ENCODE measurements at regions not wholly inside any gene's neighbourhood (a gene's known extent, or its start where the extent isn't known, plus 50 kb on each side); places are given as distances from the start of the nearest gene placed in this dataset.

DNA sequence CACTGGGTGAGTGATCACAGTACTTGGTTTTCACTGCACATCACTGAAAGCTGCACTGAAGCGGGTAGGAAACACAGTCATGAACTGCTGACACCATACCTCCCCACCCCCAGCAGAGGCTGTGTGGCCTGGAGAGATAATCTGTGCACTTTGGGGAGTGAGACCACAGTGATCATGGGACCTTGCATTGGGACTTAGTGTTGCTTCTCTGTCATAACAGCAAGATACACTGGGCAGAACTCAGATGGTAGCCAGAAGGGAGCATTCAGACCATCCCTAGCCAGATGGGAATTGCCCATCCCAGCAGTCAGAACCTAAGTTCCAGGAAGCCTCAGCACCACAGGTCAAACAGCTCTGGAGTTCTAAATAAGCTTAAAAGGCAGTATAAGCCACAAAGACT lies 346.4 kb upstream of the TMEM229A start:
- H3K4me3 ChIP-seq (ENCODE audit: low read depth, low read length): no peak overlapping the region
- no peak for DNase-seq (ENCODE audit: low read depth)
- TF ChIP-seq, protein P1, sequence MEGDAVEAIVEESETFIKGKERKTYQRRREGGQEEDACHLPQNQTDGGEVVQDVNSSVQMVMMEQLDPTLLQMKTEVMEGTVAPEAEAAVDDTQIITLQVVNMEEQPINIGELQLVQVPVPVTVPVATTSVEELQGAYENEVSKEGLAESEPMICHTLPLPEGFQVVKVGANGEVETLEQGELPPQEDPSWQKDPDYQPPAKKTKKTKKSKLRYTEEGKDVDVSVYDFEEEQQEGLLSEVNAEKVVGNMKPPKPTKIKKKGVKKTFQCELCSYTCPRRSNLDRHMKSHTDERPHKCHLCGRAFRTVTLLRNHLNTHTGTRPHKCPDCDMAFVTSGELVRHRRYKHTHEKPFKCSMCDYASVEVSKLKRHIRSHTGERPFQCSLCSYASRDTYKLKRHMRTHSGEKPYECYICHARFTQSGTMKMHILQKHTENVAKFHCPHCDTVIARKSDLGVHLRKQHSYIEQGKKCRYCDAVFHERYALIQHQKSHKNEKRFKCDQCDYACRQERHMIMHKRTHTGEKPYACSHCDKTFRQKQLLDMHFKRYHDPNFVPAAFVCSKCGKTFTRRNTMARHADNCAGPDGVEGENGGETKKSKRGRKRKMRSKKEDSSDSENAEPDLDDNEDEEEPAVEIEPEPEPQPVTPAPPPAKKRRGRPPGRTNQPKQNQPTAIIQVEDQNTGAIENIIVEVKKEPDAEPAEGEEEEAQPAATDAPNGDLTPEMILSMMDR (conservative IDR thresholded peaks at IDR 0.05; ENCODE audit: low read depth, low read length): no peak

DNA sequence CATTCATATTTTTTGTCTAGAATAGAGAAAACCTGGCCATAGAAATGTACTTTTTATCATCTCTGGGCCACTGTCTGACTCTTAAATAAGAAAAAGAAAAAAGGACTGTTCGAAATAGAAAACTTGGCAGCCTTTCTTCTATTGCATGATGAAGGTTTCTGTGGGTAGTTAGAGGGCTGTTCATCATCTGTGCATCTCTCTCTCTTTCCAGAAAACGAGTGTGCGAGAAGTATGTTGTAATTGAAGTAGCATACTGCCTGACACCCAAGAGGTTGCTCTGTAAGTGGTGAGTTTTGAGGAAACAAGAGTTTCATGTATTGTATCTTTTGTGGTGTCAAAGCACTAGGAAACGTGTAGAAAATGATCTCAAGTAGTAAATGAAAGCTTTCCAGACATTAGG lies 343.2 kb upstream of the TMEM229A start:
- no peak for DNase-seq (ENCODE audit: low read depth)
- H3K4me3 ChIP-seq (ENCODE audit: low read depth, low read length): no peak overlapping the region
- TF ChIP-seq, protein P1 (conservative IDR thresholded peaks at IDR 0.05; ENCODE audit: low read depth, low read length): no peak

DNA sequence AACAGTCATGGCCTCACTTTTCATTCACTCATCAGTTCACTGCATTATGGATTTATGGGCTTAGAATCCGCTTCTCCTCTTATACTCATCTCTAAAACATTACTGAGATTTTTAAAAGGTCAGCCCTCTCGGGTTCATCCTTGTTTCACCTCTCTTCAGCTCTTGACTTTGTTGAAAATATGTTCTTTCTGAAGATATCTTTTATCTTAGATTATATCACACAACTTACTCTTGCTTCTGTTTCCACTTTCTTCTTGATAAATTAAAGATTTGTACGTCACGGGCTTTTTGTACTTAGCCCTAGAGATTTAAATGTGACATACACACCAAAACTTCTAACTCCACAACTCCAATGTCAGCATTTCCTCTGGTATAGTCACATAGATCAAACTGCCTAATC lies 342.5 kb upstream of the TMEM229A start:
- no peak overlapping the region for H3K4me3 ChIP-seq (ENCODE audit: low read depth, low read length)
- DNase-seq (ENCODE audit: low read depth): no peak
- TF ChIP-seq, protein P1 (conservative IDR thresholded peaks at IDR 0.05; ENCODE audit: low read depth, low read length): no peak

DNA sequence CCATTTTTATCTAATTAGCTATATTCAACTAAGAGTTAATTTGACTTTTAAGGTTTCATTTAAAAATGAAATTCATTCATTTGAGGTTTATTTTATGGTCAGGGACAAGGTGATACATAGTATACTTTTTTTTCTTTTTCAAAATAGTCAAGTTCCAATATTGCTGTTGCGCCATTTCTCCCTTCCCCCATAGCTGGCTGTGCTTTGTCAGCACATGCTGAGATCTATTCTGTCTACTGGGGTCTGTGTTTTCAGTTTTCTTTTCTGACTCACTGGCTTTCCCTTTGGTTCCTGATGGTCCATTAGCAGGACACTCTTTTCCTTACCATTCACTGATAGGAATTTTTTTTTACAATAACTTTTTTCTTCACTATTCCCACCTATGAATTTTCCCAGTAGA lies 336.4 kb upstream of the TMEM229A start:
- no peak for DNase-seq (ENCODE audit: low read depth)
- TF ChIP-seq, protein P1 (conservative IDR thresholded peaks at IDR 0.05; ENCODE audit: low read depth, low read length): no peak
- no peak overlapping the region for H3K4me3 ChIP-seq (ENCODE audit: low read depth, low read length)

DNA sequence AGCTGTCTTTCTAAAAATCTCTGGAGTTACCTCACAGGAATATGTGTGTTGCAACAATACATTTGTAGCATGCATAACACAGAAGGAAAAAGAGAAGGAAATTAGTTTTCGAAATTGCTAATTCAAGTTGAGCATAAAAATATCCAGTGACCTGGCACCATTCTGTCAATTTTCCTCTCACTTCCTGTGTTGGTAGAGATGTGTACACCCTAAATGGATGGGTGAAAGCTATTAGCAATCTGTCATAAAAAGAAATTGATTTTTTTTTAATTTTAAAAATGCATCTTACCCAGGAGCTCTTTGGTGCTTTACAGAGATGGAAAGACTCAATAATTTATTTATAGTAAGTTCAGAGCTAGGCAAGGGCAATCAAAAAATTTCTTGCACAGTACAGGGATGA lies 333.3 kb upstream of the TMEM229A start:
- no peak for DNase-seq (ENCODE audit: low read depth)
- H3K4me3 ChIP-seq (ENCODE audit: low read depth, low read length): no peak overlapping the region
- TF ChIP-seq, protein P1 (conservative IDR thresholded peaks at IDR 0.05; ENCODE audit: low read depth, low read length): no peak

DNA sequence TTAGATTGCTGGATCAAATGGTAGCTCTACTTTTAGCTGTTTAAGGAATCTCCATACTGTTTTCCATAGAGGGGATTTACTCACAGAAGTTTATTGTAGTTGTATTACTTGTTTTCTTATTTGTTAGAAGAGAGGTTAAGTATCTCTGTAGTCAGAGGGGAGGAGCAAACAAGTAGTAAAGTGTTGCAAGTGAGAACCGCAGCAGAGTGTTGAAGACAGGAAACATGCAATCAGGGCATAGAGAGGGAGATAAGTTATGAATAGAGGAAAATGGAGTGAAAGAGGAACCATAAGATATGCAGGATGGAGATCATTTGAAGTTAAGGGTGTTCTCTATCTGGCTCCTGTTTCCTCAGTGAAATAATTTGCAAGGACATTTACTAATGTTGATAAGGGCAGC lies 331.4 kb upstream of the TMEM229A start:
- DNase-seq (ENCODE audit: low read depth): no peak
- TF ChIP-seq, protein P1 (conservative IDR thresholded peaks at IDR 0.05; ENCODE audit: low read depth, low read length): no peak
- no peak overlapping the region for H3K4me3 ChIP-seq (ENCODE audit: low read depth, low read length)

DNA sequence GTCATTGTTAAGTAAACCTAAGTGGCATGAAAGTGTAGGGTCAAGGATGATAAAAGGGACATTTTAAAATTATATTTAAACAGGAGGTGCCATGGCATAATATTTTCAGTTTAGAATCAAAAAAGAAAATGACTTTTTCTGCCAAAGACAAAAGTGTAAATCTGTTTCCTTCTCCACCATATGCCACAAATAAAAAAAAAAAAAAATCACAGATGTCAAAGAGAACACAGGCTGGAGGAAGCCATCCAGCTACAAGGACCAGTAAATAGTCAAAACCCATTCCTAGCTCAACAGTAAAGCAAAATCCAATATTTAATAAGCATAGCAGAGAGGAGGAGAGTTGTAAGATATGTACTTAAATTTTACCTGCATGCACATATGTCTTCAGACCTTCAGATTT lies 321.3 kb upstream of the TMEM229A start:
- TF ChIP-seq, protein P1 (conservative IDR thresholded peaks at IDR 0.05; ENCODE audit: low read depth, low read length): no peak
- no peak overlapping the region for H3K4me3 ChIP-seq (ENCODE audit: low read depth, low read length)
- DNase-seq (ENCODE audit: low read depth): no peak
